GM23338 (cell line): ENCODE measurements at regions not wholly inside any gene's neighbourhood (a gene's known extent, or its start where the extent isn't known, plus 50 kb on each side); places are given as distances from the start of the nearest gene placed in this dataset.

Experiments
- ATAC-seq: fragments of 200-7000 bp; cut with Tn5 transposase; 3 replicates; pipeline ENCODE4 v1.9.1; 2020
- DNase-seq: peaks from one replicate; pipeline ENCODE4 v3.0.0-alpha.2; 2015; ENCODE audit warnings: low spot score
- H2AFZ ChIP-seq: fragments of 200-600 bp; sonication (generic); 2 replicates; pipeline ENCODE4 v1.8.0; 2016; ENCODE audit warnings: antibody characterized with exemption, mild to moderate bottlenecking, moderate library complexity
- H3F3A ChIP-seq: fragments of 200-600 bp; sonication (generic); replicated peaks from 2 replicates; pipeline ENCODE4 v1.8.0; 2017; ENCODE audit warnings: antibody characterized with exemption, mixed run types, low read depth
- H3K27ac ChIP-seq: fragments of 200-600 bp; sonication (generic); 2 replicates; pipeline ENCODE4 v1.6.1; 2016; ENCODE audit warnings: low read depth
- H3K27me3 ChIP-seq: fragments of 200-600 bp; sonication (generic); 2 replicates; pipeline ENCODE4 v1.8.0; 2016; ENCODE audit warnings: mild to moderate bottlenecking, mixed run types, moderate library complexity; ENCODE audit not compliant: insufficient read depth
- H3K36me3 ChIP-seq: fragments of 200-600 bp; sonication (generic); 2 replicates; pipeline ENCODE4 v1.8.0; 2016; ENCODE audit warnings: mild to moderate bottlenecking; ENCODE audit not compliant: insufficient read depth
- H3K4me1 ChIP-seq: fragments of 200-600 bp; sonication (generic); 2 replicates; pipeline ENCODE4 v1.8.0; 2016; ENCODE audit warnings: mild to moderate bottlenecking, moderate library complexity; ENCODE audit not compliant: insufficient read depth
- H3K4me2 ChIP-seq: fragments of 200-600 bp; sonication (generic); 2 replicates; pipeline ENCODE4 v1.7.1; 2017; ENCODE audit warnings: mixed run types
- H3K4me3 ChIP-seq: fragments of 200-600 bp; sonication (generic); 2 replicates; pipeline ENCODE4 v1.6.1; 2016; ENCODE audit warnings: mixed run types
- H3K79me2 ChIP-seq: fragments of 200-600 bp; sonication (generic); replicated peaks from 2 replicates; pipeline ENCODE4 v1.8.0; 2017; ENCODE audit warnings: mild to moderate bottlenecking; ENCODE audit not compliant: insufficient read depth
- H3K9me2 ChIP-seq: fragments of 200-600 bp; sonication (generic); 2 replicates; pipeline ENCODE4 v1.8.0; 2017; ENCODE audit not compliant: insufficient read depth
- H4K20me1 ChIP-seq: fragments of 200-600 bp; sonication (generic); replicated peaks from 2 replicates; pipeline ENCODE4 v1.8.0; 2017; ENCODE audit warnings: mild to moderate bottlenecking; ENCODE audit not compliant: insufficient read depth
- H3K27ac Mint-ChIP-seq: 2 replicates; pipeline ENCODE4 v1.8.0; 2020; ENCODE audit warnings: inconsistent platforms, mild to moderate bottlenecking, moderate library complexity, mixed read lengths
- H3K27me3 Mint-ChIP-seq: 3 replicates; pipeline ENCODE4 v1.8.0; 2022; ENCODE audit warnings: low read depth, mild to moderate bottlenecking, moderate library complexity, mixed read lengths, inconsistent platforms; ENCODE audit not compliant: insufficient read depth, poor library complexity
- H3K36me3 Mint-ChIP-seq: 3 replicates; pipeline ENCODE4 v1.8.0; 2021; ENCODE audit warnings: low read depth, mild to moderate bottlenecking, inconsistent platforms, moderate library complexity, mixed read lengths
- H3K4me1 Mint-ChIP-seq: 3 replicates; pipeline ENCODE4 v1.8.0; 2020; ENCODE audit warnings: mild to moderate bottlenecking, inconsistent platforms, mixed read lengths
- H3K4me3 Mint-ChIP-seq: 3 replicates; pipeline ENCODE4 v1.8.0; 2021; ENCODE audit warnings: moderate library complexity, mild to moderate bottlenecking, inconsistent platforms, mixed read lengths
- H3K9me3 Mint-ChIP-seq: 3 replicates; pipeline ENCODE4 v1.8.0; 2020; ENCODE audit warnings: moderate library complexity, mild to moderate bottlenecking, inconsistent platforms, mixed read lengths
- CREB1 ChIP-seq: fragments of 250-450 bp; sonication (Bioruptor Pico); IDR thresholded peaks from 2 replicates; pipeline ENCODE4 v1.5.0; 2020; ENCODE audit warnings: low read depth, mild to moderate bottlenecking, moderate library complexity
- EZH2 ChIP-seq: fragments of 200-600 bp; sonication (generic); IDR thresholded peaks from one replicate; pipeline ENCODE4 v1.8.0; 2017; ENCODE audit warnings: antibody characterized with exemption, mild to moderate bottlenecking, low read depth; ENCODE audit not compliant: unreplicated experiment
- EZH2phosphoT487 ChIP-seq: fragments of 200-600 bp; sonication (generic); IDR thresholded peaks from one replicate; pipeline ENCODE4 v1.8.1; 2018; ENCODE audit warnings: antibody characterized with exemption; ENCODE audit not compliant: unreplicated experiment
- JUNB ChIP-seq: IDR thresholded peaks from one replicate; pipeline ENCODE4 v1.6.1; 2016; ENCODE audit warnings: antibody characterized with exemption; ENCODE audit not compliant: unreplicated experiment
- NANOG ChIP-seq: IDR thresholded peaks from 2 replicates; pipeline ENCODE4 v1.6.1; 2016; ENCODE audit warnings: antibody characterized with exemption, borderline replicate concordance
- POLR2AphosphoS5 ChIP-seq: IDR thresholded peaks from 2 replicates; pipeline ENCODE4 v1.6.1; 2016; ENCODE audit warnings: antibody characterized with exemption, low read depth
- STAT1 ChIP-seq: IDR thresholded peaks from one replicate; pipeline ENCODE4 v1.6.1; 2016; ENCODE audit warnings: antibody characterized with exemption; ENCODE audit not compliant: unreplicated experiment
- ZNF114 ChIP-seq: fragments of 250-450 bp; sonication (Bioruptor Pico); IDR thresholded peaks from 2 replicates; pipeline ENCODE4 v1.5.0; 2020; ENCODE audit warnings: mild to moderate bottlenecking, moderate library complexity
- ZNF331 ChIP-seq: fragments of 250-450 bp; sonication (Bioruptor Pico); IDR thresholded peaks from 2 replicates; pipeline ENCODE4 v1.5.0; 2020; ENCODE audit warnings: low read depth, mild to moderate bottlenecking, moderate library complexity
- TF ChIP-seq, protein P1 (sequence below): IDR thresholded peaks from 2 replicates; pipeline ENCODE4 v1.6.1; 2016; ENCODE audit warnings: antibody characterized with exemption
- TF ChIP-seq, protein P2 (sequence below): IDR thresholded peaks from one replicate; pipeline ENCODE4 v1.6.1; 2018; ENCODE audit warnings: antibody characterized with exemption; ENCODE audit not compliant: unreplicated experiment
- TF ChIP-seq, protein P3 (sequence below): fragments of 250-450 bp; sonication (Bioruptor Pico); IDR thresholded peaks from 2 replicates; pipeline ENCODE4 v1.5.0; 2020; ENCODE audit warnings: mild to moderate bottlenecking, moderate library complexity
- TF ChIP-seq, protein P4 (sequence below), 2 experiments: fragments of 200-600 bp in 1 of 2; sonication (generic) in 1 of 2; conservative IDR thresholded peaks; 2 replicates each; pipeline versions ENCODE4 v1.5.1 to v1.6.1; 2016 to 2017; ENCODE audit warnings: antibody characterized with exemption in 2 of 2, low read depth in 2 of 2, mild to moderate bottlenecking in 2 of 2, moderate library complexity in 1 of 2

DNA sequence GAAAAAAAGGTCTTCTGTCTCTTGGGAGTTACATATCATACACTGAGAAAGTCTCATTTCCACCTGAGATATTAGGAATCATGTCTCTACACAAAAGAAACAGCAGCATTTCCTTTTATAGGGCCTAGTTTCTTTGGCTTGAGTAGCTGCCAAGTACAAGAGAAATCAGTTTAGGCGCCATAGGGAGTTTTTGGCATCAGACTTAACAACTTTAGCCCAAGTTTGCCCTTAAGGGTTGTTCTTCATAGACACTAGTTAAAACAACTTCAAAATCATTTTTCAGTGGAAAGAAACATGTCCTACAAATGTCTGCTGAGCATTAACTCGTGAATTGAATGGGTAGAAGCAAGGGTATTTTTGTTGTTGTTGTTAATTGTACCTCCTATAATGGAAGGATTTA is 587.0 kb upstream of the DSEL start:
- H3K4me2 ChIP-seq: no peak overlapping the region
- no peak overlapping the region for H3K4me3 ChIP-seq
- no peaks in the 10 kb centered on the region for H3K9me3 Mint-ChIP-seq
- H3F3A ChIP-seq: no peaks in the 10 kb centered on the region
- H4K20me1 ChIP-seq: no peaks in the 10 kb centered on the region
- no peaks in the 10 kb centered on the region for H3K36me3 Mint-ChIP-seq
- H3K4me3 Mint-ChIP-seq: no peak overlapping the region
- peaks cover 11% of the 10 kb centered on the region for H3K4me1 Mint-ChIP-seq
- no peak overlapping the region for H3K27ac Mint-ChIP-seq
- H2AFZ ChIP-seq: peak overlapping the region; percentile 70
- no peaks in the 10 kb centered on the region for H3K27me3 ChIP-seq
- ATAC-seq (no peak), DNase-seq (no peak)
- peaks cover 3% of the 10 kb centered on the region for H3K27me3 Mint-ChIP-seq
- H3K27ac ChIP-seq: no peak overlapping the region
- peaks cover 10% of the 10 kb centered on the region for H3K9me2 ChIP-seq
- no peaks in the 10 kb centered on the region for H3K36me3 ChIP-seq
- no peak for TF ChIP-seq JUNB
- TF ChIP-seq POLR2AphosphoS5: no peak
- no peak for TF ChIP-seq STAT1
- no peak for TF ChIP-seq ZNF114 (CRISPR knock-in tag)
- TF ChIP-seq NANOG: no peak
- TF ChIP-seq, protein P1, sequence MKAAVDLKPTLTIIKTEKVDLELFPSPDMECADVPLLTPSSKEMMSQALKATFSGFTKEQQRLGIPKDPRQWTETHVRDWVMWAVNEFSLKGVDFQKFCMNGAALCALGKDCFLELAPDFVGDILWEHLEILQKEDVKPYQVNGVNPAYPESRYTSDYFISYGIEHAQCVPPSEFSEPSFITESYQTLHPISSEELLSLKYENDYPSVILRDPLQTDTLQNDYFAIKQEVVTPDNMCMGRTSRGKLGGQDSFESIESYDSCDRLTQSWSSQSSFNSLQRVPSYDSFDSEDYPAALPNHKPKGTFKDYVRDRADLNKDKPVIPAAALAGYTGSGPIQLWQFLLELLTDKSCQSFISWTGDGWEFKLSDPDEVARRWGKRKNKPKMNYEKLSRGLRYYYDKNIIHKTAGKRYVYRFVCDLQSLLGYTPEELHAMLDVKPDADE: no peak
- TF ChIP-seq ZNF331 (CRISPR knock-in tag): no peak
- TF ChIP-seq, protein P2, sequence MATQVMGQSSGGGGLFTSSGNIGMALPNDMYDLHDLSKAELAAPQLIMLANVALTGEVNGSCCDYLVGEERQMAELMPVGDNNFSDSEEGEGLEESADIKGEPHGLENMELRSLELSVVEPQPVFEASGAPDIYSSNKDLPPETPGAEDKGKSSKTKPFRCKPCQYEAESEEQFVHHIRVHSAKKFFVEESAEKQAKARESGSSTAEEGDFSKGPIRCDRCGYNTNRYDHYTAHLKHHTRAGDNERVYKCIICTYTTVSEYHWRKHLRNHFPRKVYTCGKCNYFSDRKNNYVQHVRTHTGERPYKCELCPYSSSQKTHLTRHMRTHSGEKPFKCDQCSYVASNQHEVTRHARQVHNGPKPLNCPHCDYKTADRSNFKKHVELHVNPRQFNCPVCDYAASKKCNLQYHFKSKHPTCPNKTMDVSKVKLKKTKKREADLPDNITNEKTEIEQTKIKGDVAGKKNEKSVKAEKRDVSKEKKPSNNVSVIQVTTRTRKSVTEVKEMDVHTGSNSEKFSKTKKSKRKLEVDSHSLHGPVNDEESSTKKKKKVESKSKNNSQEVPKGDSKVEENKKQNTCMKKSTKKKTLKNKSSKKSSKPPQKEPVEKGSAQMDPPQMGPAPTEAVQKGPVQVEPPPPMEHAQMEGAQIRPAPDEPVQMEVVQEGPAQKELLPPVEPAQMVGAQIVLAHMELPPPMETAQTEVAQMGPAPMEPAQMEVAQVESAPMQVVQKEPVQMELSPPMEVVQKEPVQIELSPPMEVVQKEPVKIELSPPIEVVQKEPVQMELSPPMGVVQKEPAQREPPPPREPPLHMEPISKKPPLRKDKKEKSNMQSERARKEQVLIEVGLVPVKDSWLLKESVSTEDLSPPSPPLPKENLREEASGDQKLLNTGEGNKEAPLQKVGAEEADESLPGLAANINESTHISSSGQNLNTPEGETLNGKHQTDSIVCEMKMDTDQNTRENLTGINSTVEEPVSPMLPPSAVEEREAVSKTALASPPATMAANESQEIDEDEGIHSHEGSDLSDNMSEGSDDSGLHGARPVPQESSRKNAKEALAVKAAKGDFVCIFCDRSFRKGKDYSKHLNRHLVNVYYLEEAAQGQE: no peak
- TF ChIP-seq, protein P3, sequence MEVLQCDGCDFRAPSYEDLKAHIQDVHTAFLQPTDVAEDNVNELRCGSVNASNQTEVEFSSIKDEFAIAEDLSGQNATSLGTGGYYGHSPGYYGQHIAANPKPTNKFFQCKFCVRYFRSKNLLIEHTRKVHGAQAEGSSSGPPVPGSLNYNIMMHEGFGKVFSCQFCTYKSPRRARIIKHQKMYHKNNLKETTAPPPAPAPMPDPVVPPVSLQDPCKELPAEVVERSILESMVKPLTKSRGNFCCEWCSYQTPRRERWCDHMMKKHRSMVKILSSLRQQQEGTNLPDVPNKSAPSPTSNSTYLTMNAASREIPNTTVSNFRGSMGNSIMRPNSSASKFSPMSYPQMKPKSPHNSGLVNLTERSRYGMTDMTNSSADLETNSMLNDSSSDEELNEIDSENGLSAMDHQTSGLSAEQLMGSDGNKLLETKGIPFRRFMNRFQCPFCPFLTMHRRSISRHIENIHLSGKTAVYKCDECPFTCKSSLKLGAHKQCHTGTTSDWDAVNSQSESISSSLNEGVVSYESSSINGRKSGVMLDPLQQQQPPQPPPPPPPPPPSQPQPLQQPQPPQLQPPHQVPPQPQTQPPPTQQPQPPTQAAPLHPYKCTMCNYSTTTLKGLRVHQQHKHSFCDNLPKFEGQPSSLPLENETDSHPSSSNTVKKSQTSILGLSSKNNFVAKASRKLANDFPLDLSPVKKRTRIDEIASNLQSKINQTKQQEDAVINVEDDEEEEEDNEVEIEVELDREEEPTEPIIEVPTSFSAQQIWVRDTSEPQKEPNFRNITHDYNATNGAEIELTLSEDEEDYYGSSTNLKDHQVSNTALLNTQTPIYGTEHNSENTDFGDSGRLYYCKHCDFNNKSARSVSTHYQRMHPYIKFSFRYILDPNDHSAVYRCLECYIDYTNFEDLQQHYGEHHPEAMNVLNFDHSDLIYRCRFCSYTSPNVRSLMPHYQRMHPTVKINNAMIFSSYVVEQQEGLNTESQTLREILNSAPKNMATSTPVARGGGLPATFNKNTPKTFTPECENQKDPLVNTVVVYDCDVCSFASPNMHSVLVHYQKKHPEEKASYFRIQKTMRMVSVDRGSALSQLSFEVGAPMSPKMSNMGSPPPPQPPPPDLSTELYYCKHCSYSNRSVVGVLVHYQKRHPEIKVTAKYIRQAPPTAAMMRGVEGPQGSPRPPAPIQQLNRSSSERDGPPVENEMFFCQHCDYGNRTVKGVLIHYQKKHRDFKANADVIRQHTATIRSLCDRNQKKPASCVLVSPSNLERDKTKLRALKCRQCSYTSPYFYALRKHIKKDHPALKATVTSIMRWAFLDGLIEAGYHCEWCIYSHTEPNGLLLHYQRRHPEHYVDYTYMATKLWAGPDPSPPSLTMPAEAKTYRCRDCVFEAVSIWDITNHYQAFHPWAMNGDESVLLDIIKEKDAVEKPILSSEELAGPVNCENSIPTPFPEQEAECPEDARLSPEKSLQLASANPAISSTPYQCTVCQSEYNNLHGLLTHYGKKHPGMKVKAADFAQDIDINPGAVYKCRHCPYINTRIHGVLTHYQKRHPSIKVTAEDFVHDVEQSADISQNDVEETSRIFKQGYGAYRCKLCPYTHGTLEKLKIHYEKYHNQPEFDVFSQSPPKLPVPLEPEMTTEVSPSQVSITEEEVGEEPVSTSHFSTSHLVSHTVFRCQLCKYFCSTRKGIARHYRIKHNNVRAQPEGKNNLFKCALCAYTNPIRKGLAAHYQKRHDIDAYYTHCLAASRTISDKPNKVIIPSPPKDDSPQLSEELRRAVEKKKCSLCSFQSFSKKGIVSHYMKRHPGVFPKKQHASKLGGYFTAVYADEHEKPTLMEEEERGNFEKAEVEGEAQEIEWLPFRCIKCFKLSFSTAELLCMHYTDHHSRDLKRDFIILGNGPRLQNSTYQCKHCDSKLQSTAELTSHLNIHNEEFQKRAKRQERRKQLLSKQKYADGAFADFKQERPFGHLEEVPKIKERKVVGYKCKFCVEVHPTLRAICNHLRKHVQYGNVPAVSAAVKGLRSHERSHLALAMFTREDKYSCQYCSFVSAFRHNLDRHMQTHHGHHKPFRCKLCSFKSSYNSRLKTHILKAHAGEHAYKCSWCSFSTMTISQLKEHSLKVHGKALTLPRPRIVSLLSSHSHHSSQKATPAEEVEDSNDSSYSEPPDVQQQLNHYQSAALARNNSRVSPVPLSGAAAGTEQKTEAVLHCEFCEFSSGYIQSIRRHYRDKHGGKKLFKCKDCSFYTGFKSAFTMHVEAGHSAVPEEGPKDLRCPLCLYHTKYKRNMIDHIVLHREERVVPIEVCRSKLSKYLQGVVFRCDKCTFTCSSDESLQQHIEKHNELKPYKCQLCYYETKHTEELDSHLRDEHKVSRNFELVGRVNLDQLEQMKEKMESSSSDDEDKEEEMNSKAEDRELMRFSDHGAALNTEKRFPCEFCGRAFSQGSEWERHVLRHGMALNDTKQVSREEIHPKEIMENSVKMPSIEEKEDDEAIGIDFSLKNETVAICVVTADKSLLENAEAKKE (CRISPR knock-in tag): no peak
- no peak for TF ChIP-seq CREB1 (CRISPR knock-in tag)
- TF ChIP-seq EZH2: no peak
- no peak for TF ChIP-seq EZH2phosphoT487
- TF ChIP-seq, protein P4, sequence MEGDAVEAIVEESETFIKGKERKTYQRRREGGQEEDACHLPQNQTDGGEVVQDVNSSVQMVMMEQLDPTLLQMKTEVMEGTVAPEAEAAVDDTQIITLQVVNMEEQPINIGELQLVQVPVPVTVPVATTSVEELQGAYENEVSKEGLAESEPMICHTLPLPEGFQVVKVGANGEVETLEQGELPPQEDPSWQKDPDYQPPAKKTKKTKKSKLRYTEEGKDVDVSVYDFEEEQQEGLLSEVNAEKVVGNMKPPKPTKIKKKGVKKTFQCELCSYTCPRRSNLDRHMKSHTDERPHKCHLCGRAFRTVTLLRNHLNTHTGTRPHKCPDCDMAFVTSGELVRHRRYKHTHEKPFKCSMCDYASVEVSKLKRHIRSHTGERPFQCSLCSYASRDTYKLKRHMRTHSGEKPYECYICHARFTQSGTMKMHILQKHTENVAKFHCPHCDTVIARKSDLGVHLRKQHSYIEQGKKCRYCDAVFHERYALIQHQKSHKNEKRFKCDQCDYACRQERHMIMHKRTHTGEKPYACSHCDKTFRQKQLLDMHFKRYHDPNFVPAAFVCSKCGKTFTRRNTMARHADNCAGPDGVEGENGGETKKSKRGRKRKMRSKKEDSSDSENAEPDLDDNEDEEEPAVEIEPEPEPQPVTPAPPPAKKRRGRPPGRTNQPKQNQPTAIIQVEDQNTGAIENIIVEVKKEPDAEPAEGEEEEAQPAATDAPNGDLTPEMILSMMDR (conservative IDR thresholded peaks at IDR 0.05; ENCODE audit: low read depth in 2 of 2): no peak
- peaks cover 6% of the 10 kb centered on the region; the same call in 1 of the 2 replicates for H3K4me1 ChIP-seq
- no peaks in the 10 kb centered on the region for H3K79me2 ChIP-seq
